ENCODE measurements at regions not wholly inside any gene's neighbourhood (a gene's known extent, or its start where the extent isn't known, plus 50 kb on each side); places are given as distances from the start of the nearest gene placed in this dataset.
"Not testable (repeated sequence)": the region's sequence is repeated elsewhere in the genome, so short reads cannot be mapped to it uniquely, and the experiment has no call there.

DNA sequence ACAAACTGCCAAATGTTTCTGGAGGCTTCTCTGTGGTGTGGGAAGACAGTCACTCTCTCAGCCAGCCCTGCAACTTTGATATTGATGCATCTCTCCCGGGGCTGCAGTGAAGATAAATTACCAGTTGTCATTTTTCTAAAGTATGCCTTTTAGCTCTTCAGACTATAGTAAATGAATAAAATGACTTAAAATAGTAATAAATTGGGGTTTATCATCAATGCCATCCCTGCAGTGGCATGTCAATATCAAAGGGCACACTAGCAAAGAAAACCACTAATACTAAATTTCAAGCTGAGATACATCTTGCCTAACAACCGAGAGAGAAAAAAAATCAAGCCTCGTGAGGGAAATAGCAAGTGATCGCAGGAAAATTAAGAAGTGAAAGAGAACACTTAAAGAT lies 749.5 kb upstream of the SLC39A10 start:
- DNase-seq: no peak

- no peak for DNase-seq
Observed at GRCh38 chr2:194896871-194897270, 760.2 kb upstream of the SLC39A10 start.

- DNase-seq: no peak
Observed at GRCh38 chr2:194883711-194884110, 773.3 kb upstream of the SLC39A10 start.

GRCh38 chr2:194870974-194871535 lies 786.0 kb upstream of the SLC39A10 start:
- no peak for DNase-seq

DNA sequence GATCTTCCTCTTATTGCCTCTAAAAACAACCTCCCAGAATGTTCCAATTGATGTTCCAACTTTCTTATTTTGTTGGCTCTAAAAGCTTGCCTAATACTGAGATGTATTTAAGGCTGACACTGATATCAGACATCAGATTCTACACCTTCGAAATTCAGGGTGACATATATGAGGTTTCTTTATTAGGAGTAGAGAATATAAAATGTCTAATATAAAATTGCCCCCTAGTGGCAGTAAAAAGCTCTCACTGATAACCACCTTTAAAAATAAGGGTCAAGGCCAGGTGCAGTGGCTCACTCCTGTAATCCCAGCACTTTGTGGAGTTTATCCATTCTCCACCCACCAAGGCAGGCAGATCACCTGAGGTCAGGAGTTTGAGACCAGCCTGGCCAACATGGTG lies 789.7 kb upstream of the SLC39A10 start:
- DNase-seq: no peak

GRCh38 chr2:194854941-194855340 lies 802.1 kb upstream of the SLC39A10 start:
- DNase-seq: no peak

GRCh38 chr2:194842871-194843270 lies 814.2 kb upstream of the SLC39A10 start:
- DNase-seq: no peak

GRCh38 chr2:194834371-194834770 lies 822.7 kb upstream of the SLC39A10 start:
- DNase-seq: not testable (repeated sequence)

DNA sequence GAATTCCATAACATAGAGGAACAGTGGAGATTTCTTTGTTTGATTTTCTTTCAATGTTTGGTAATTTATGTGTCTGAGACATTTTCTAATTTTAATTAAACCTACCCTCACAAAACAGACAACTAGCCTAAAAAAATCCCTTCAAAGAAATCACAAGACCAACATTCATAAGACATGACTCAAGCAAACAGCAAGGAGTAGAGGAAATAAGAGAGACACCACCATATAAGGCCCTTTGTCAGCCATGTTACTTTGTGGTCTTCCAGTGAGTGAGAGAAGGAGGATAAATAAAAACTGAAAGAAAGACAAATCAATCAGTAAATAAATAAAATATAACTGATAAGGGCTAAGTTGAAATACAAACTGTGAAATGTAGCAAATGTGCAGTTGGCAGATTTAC lies 830.8 kb upstream of the SLC39A10 start:
- DNase-seq: no peak

DNA sequence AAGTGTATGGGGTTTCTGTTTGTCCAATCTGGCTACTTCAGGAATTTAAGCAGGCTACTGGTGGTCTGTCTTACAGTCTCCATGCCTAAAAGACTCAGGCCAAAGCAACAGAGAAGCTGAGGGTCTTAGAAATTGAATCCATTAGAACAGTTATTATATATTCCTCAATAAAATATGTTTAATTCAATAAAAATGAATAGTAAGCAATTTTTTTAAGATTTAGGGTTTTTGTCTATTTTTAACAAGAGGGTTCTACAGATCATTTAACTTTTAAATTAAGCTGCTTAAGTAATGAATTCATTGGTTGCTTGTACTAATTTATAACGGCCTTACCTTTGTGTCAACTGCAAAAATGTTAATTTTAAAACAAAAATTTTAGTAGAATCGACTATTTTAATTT lies 832.6 kb upstream of the SLC39A10 start:
- no peak for DNase-seq

- DNase-seq: no peak
Observed at GRCh38 chr2:194822657-194823056, 834.4 kb upstream of the SLC39A10 start.

- DNase-seq: no peak
Observed at GRCh38 chr2:194822097-194822496, 834.9 kb upstream of the SLC39A10 start.

DNA sequence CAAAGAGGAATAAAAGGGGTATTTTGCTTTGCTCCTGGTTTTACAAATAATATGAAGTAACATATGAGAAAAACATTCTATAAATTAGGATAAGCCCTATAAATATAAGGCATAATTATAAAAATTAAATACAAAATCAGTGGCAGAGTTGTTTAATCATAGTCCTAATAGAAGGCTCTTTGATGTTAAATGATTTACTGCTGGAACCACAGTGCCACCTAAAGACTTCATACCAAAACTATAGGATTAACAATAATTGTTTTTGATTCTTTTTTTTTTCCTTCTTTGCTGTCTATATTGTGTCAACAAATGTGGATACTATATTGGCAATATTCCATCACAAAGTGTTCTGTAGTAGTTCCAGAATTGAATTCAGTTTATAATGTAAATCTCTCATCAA lies 837.7 kb upstream of the SLC39A10 start:
- no peak for DNase-seq

GRCh38 chr2:194815475-194815874 lies 841.6 kb upstream of the SLC39A10 start:
- no peak for DNase-seq

DNA sequence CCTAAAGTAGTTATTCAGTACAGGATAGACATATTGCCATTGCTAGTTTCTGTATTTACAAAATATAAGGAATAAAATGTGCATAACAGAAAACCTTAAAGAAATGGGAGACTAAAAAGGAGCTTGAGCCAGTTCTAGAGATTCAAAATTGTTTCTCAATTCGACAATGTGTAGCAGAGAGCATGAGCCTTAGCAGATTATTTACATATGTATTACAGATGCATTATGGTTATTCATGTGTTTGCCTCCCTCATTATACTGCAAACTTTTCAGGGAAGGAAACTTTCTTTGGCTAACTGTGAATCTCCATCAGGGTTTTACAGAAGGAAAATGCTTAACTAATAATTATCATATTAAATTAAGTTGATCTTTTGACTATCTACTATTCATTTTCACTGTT lies 854.4 kb upstream of the SLC39A10 start:
- no peak for DNase-seq

- DNase-seq: not testable (repeated sequence)
Observed at GRCh38 chr2:194787071-194787470, 870.0 kb upstream of the SLC39A10 start.

- DNase-seq: not testable (repeated sequence)
Observed at GRCh38 chr2:194771394-194771793, 885.6 kb upstream of the SLC39A10 start.

- DNase-seq: no peak
Observed at GRCh38 chr2:194769030-194769429, 888.0 kb upstream of the SLC39A10 start.

DNA sequence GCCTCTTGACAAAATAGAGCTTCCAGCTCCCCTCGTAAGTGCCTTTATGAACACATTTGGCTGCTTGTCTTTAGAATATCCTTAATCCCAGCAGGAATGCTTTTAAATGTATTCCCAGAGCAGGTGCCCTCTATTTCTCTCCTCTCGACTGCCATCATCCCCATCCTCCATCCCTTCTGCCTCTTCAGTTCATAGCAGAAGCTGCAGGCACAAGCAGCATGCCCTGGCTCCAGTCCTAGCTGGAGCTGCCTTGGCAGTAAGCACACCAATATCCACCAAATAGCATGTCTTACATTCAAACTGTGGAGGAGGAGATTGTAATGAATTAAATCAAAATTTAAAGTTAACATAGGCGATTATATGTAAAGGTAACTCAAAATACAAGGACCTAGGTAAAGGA lies 891.3 kb upstream of the SLC39A10 start:
- DNase-seq: no peak

GRCh38 chr2:194750926-194751325 lies 906.1 kb upstream of the SLC39A10 start:
- no peak for DNase-seq

- DNase-seq: no peak
Observed at GRCh38 chr2:194745557-194746146, 911.4 kb upstream of the SLC39A10 start.

- no peak for DNase-seq
Observed at GRCh38 chr2:194742706-194743105, 914.3 kb upstream of the SLC39A10 start.

DNA sequence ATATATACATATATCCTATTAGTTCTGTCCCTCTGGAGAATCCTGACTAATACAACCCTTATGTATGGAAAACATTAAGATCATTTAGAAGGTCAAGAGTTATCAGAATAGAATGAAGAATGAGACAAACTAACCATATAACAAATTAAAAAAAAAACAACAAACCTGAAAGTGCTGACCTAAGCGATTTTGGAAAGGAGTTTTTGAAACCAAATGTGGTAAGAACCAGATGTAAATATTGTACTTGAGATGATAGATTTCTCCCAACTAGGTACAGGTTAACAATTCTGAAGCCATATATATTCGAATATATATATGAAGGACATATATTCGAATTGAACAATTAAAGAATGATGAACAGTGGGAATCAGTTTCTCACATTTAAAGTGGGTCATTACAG lies 917.8 kb upstream of the SLC39A10 start:
- no peak for DNase-seq

DNA sequence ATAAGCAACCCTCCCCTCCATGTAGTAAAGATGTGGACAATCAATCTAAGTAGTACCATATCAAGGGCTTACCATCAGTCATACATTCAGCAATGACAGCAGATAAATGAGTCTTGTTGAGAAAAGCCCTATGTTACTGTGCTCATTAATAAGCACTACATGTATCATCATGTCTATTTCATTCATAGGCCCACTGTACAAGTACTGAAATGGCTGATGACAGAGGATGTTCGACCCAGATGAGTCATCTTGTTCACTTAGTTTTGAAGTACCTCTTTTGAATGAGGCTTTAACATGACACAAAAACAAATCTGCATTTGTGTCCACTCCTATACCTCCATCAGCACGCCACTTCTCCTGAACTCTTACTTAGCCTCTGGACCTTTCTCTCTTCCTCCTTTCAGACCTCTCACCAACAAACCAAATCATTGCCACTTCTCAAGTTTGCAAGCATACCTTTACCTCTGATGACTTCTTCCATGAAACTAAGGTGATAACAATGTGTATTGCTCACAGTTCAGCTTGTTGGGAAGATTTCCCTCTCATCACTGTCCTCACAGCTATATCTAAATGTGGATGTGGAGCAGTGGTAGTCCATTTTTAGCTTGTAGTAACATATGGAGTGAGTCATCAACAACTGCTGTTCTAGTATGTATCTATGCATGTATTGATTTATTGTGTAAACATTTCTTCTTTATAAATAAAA lies 921.0 kb upstream of the SLC39A10 start:
- DNase-seq: no peak

DNA sequence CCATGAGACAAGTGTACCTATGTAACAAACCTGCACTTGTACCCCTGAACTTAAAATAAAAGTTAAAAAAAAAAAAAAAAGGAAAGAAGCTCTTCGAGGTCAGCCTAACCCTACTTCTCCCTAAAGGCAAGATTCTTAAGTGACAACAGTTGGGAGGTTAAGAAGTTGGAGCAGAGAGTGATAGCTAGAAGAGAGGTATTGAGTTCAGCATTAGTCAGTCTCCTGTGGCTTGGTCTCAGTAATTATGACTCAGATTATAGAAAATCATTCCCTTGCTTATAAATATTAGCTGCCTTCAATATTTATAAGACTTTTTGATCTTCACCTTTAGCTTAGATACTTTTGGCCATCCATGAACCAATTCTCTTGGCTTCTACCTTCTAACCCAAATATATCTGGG lies 926.8 kb upstream of the SLC39A10 start:
- no peak for DNase-seq
